NT2/D1 (cell line): ENCODE measurements at regions not wholly inside any gene's neighbourhood (a gene's known extent, or its start where the extent isn't known, plus 50 kb on each side); places are given as distances from the start of the nearest gene placed in this dataset.
"Not testable (repeated sequence)": the region's sequence is repeated elsewhere in the genome, so short reads cannot be mapped to it uniquely, and the experiment has no call there.

Source experiments
- DNase-seq: peaks from one replicate; pipeline ENCODE4 v3.0.0-alpha.2; 2011; ENCODE audit warnings: low read depth, low spot score
- H3K27me3 ChIP-seq: 2 replicates; pipeline ENCODE4 v1.6.0; 2011; ENCODE audit warnings: mild to moderate bottlenecking; ENCODE audit not compliant: insufficient read length, insufficient read depth
- H3K36me3 ChIP-seq: 2 replicates; pipeline ENCODE4 v1.6.1; 2011; ENCODE audit warnings: mild to moderate bottlenecking, low read length, mixed read lengths; ENCODE audit not compliant: insufficient read depth, insufficient read length
- H3K4me1 ChIP-seq: 2 replicates; pipeline ENCODE4 v1.5.1; 2011; ENCODE audit not compliant: insufficient read depth, insufficient read length
- H3K4me3 ChIP-seq: 2 replicates; pipeline ENCODE4 v1.5.1; 2011; ENCODE audit warnings: low read depth; ENCODE audit not compliant: insufficient read length
- H3K9ac ChIP-seq: 2 replicates; pipeline ENCODE4 v1.6.0; 2011; ENCODE audit warnings: low read depth; ENCODE audit not compliant: insufficient read length
- H3K9me3 ChIP-seq: 2 replicates; pipeline ENCODE4 v1.5.1; 2011; ENCODE audit warnings: mild to moderate bottlenecking, low read length; ENCODE audit not compliant: insufficient read depth
- SUZ12 ChIP-seq: IDR thresholded peaks from 2 replicates; pipeline ENCODE4 v1.6.1; 2011; ENCODE audit not compliant: insufficient read length, insufficient read depth; ENCODE audit errors: extremely low read depth
- YY1 ChIP-seq: IDR thresholded peaks from 2 replicates; pipeline ENCODE4 v1.6.1; 2011; ENCODE audit not compliant: insufficient read length, insufficient read depth
- ZNF274 ChIP-seq: IDR thresholded peaks from 2 replicates; pipeline ENCODE4 v1.6.1; 2011; ENCODE audit warnings: mild to moderate bottlenecking, low read depth, low read length

DNA sequence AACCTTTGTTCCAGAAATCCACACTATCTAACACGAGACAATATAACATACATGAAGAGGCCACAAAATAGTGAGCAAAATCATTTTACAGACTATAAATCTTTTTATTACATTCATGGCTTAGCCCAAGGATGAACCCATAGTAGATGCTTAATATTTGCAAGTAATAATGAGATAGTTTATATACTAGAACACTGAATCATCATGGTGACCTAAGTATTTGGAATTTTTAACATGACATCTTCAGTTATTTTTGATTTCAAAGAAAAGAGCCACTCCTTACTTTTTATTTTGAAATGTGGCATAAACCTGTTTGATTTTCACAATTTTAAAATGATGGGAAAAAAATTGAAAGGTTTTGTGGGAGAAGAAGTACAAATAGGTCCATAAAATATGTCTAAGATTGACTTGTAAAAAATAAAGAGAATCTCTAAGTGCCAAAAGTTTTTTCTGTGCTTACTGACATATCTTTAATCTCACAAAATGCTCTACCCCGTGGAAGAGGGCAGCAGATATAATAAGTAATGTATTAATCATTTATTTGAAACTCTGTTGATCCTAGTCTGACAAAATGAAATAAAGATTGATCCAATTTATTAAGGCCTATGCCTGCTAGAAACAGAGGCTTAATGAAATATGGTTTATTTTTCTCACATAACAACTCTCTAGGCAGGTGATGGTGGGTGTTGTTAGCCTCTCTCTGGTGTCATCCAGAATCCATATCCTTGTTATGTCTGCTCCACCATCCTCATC lies 224.5 kb upstream of the CENPE start:
- Histone ChIP-seq H3K4me3 (no peak overlapping the region), H3K36me3 (no peaks in the 10 kb centered on the region), H3K4me1 (no peaks in the 10 kb centered on the region), H3K27me3 (no peaks in the 10 kb centered on the region), H3K9me3 (peaks cover 12% of the 10 kb centered on the region; the same call in 1 of the 2 replicates), H3K9ac (no peak overlapping the region)
- DNase-seq, result no peak
- no peak for TF ChIP-seq YY1
- TF ChIP-seq ZNF274, result no peak
- TF ChIP-seq SUZ12, result no peak

DNA sequence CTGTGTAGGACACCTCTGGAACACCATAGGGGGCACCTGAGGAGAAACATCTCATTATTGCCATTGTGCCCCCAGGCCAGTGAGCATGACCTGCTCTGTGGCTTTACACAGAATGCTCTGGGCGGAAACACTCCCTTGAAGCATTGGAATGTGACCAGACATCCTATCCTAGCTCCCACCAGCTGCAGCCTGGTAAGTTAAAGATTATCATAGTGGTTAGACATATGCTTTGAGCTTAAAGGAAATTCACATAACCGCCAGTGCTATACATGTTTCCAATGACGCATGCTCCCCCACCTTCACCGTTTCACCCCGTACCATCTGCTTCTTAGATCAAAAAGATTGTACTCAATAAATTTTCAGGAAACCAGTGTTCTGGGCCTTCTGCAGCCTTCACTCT lies 217.7 kb upstream of the CENPE start:
- no peaks in the 10 kb centered on the region for H3K27me3 ChIP-seq
- no peak for DNase-seq
- H3K4me1 ChIP-seq, result no peaks in the 10 kb centered on the region

DNA sequence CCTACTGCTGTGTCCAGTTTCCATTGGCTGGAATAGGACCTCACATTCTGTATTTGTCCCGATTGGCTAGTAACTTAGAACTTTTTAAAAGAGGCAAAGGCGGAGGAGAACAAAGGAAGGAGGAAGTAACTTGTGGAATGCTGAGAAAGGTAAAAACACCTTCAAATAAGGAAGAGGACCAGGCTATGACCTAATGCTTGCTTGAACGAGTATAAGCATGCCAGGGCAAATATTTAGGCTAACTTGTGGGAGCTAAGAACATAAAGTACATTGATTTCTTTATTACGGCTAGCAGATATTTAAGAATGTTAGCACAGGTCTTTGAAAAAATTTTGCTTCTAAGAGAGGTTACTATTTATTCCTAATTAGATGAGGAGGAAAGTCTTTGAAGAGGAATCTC lies 214.5 kb upstream of the CENPE start:
- H3K4me3 ChIP-seq, H3K9ac ChIP-seq, H3K9me3 ChIP-seq, H3K27me3 ChIP-seq, DNase-seq, H3K4me1 ChIP-seq, H3K36me3 ChIP-seq: not testable (repeated sequence)

More for the DNA sequence above, 217.7 kb upstream of the CENPE start:
- TF ChIP-seq YY1, result no peak
- no peak for TF ChIP-seq ZNF274
- no peak for TF ChIP-seq SUZ12
- no peak overlapping the region for H3K9ac ChIP-seq
- H3K36me3 ChIP-seq, result no peaks in the 10 kb centered on the region
- no peak overlapping the region for H3K4me3 ChIP-seq
- H3K9me3 ChIP-seq, result peaks cover 6% of the 10 kb centered on the region; the same call in 1 of the 2 replicates

DNA sequence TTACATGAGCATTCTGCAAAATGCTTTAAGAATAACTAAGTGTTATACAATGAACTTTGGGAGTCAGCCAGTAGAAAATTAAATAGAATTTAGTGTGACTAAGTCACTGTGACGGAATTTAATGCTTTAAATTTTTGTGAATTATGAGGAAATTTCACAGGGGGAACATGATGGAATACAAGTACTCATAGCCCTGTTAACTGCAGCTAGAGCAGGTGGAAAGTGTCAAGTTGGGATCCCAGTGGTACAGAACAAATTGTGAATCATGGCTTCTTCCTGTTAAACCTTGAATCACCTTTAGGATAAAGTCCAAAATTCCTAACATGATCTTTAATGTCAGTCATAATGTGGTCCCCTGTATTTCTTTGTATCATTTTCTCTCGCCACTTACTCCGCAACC lies 212.2 kb upstream of the CENPE start:
- Histone ChIP-seq H3K36me3 (no peaks in the 10 kb centered on the region), H3K27me3 (no peaks in the 10 kb centered on the region), H3K9me3 (no peaks in the 10 kb centered on the region), H3K4me3 (no peak overlapping the region), H3K4me1 (no peaks in the 10 kb centered on the region), H3K9ac (no peak overlapping the region)
- DNase-seq, result no peak
- TF ChIP-seq SUZ12 (no peak), ZNF274 (no peak), YY1 (no peak)

DNA sequence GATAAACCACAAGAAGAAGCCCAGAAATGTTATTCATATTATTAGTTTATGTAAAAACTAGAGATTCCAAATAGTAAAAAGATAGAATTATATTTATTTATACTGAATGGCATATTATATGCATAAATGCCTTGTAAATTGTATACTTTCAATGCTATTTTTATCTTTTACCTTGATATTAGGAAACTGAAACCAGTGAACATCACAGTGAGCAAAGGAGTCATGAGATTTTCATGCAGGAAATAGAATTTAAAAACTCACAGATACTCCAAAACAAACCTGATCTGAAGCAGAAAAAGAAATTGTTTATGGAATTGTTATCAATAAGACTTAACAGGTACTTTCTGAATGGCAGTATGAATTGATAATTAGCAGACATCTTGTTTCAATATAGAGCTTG lies 207.3 kb upstream of the CENPE start:
- TF ChIP-seq SUZ12, result no peak
- no peak for TF ChIP-seq YY1
- no peak for TF ChIP-seq ZNF274

DNA sequence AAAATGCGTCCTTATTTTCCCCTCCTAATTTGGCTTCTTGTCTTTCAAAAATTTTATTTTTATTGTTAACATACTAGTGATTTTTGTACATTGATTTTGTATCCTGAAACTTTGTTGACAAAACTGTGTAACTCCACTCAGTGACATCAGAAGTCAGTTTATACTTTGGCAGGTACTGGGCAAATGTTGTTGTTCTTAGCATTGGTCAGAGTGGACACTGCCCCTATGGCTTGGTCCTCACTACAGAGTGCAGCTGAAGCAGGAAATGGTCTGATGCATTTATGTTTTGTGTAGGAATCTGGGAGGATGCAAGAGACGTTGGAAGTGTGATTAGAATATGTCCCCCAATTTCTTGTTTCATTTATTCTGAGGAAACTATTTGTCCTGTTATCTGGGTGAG lies 205.5 kb upstream of the CENPE start:
- H3K27me3 ChIP-seq, result no peaks in the 10 kb centered on the region
- H3K9me3 ChIP-seq, result no peaks in the 10 kb centered on the region
- H3K36me3 ChIP-seq, result no peaks in the 10 kb centered on the region
- no peak overlapping the region for H3K9ac ChIP-seq
- no peaks in the 10 kb centered on the region for H3K4me1 ChIP-seq
- H3K4me3 ChIP-seq, result no peak overlapping the region
- DNase-seq, result no peak
- TF ChIP-seq SUZ12 (no peak), ZNF274 (no peak), YY1 (no peak)

More for the DNA sequence above, 207.3 kb upstream of the CENPE start:
- Histone ChIP-seq H3K27me3 (no peaks in the 10 kb centered on the region), H3K9ac (no peak overlapping the region), H3K9me3 (no peaks in the 10 kb centered on the region), H3K36me3 (no peaks in the 10 kb centered on the region), H3K4me1 (no peaks in the 10 kb centered on the region), H3K4me3 (no peak overlapping the region)
- no peak for DNase-seq

DNA sequence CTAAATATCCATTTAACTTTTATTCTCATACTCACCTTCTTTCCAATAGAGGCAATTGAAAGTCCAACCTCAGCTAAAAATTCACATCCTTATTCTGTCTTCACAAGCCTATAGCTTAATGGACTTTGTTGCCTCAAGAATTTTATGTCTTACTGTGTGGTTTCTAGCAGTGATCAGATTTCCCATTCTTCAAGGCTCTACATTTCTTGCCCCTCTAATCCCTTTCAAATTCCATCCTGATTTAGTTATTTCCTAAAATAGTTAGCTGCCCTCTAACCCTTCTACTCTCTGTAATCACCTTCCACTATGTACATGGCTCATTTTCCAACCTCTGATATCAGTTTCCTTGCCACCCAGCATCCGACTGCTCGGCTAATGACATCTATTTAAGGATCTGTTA lies 204.1 kb upstream of the CENPE start:
- no peak overlapping the region for H3K4me3 ChIP-seq
- TF ChIP-seq YY1 (no peak), ZNF274 (no peak), SUZ12 (no peak)
- no peaks in the 10 kb centered on the region for H3K36me3 ChIP-seq
- H3K4me1 ChIP-seq, result no peaks in the 10 kb centered on the region
- no peak overlapping the region for H3K9ac ChIP-seq
- H3K9me3 ChIP-seq, result no peaks in the 10 kb centered on the region
- no peaks in the 10 kb centered on the region for H3K27me3 ChIP-seq
- no peak for DNase-seq
